Left ventricle myocardium inferior (tissue), 1 donor: ENCODE measurements at regions not wholly inside any gene's neighbourhood (a gene's known extent, or its start where the extent isn't known, plus 50 kb on each side); places are given as distances from the start of the nearest gene placed in this dataset.

Experiments
- DNase-seq: peaks from one replicate; pipeline ENCODE4 v3.0.0-alpha.2; 2020
- H3K27ac ChIP-seq: fragments of 200-600 bp; replicated peaks from 2 replicates; pipeline ENCODE4 v1.8.0; 2021
- H3K27me3 ChIP-seq: fragments of 200-600 bp; 2 replicates; pipeline ENCODE4 v1.8.0; 2021; ENCODE audit warnings: low read depth
- H3K36me3 ChIP-seq: fragments of 200-600 bp; 2 replicates; pipeline ENCODE4 v1.8.0; 2021
- H3K4me1 ChIP-seq: fragments of 200-600 bp; 2 replicates; pipeline ENCODE4 v1.8.0; 2021
- H3K4me3 ChIP-seq: fragments of 200-600 bp; 2 replicates; pipeline ENCODE4 v1.8.0; 2021; ENCODE audit warnings: mild to moderate bottlenecking, moderate library complexity
- H3K9me3 ChIP-seq: fragments of 200-600 bp; replicated peaks from 2 replicates; pipeline ENCODE4 v1.8.0; 2021
- intact Hi-C: fragments of 100-400 bp; cut with micrococcal nuclease; formaldehyde crosslinking; loops from one replicate; pipeline ENCODE4 v1.11.0; 2022
- TF ChIP-seq, protein P1 (sequence below): fragments of 200-600 bp; IDR thresholded peaks from 2 replicates; pipeline ENCODE4 v1.8.0; 2021; ENCODE audit warnings: antibody characterized with exemption, mild to moderate bottlenecking, borderline replicate concordance
- donor health status: DM: no; HTN: yes; CAD: no; lungs with severe emphysema.

DNA sequence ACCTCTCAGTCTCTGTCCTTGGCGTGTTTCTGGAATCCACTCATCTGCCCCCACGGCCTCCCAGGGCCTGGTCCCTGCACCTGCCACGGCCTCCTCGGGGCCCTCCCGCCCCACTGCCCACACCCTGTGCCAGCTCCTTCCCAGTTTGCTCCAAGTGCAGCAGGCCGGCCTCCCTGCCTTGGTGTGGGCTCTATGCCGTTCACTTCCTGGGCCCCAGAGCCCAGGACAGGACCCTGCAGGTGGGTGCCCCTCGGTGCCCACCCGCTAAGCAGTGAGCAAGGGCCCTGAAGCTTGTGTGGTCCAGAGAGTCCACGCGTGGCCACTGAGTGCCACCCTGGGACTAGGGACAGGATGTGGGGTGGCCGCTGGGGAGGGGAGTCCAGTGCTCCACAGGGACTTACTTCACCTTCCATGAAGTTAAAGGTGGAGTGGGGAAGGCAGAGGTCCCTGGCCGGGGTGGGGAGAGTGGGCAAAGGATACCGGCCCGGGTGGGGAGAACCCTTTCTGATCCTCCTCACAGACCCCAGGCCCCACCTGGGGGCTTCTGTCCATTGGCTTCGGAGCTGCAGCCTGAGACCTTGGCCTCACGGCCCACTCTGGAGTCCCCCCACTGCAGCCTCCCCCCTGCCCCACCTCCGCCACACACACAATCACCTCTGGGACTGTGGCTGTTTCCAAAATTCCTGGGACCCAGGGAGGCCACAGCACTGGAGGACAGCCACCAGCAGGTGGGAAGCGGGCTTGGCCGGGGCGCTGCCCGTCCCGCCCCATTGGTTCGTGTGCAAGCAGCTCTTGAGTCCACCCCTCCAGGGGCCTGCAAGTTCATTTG is 60.0 kb upstream of the NKX1-1 start:
- TF ChIP-seq, protein P1, sequence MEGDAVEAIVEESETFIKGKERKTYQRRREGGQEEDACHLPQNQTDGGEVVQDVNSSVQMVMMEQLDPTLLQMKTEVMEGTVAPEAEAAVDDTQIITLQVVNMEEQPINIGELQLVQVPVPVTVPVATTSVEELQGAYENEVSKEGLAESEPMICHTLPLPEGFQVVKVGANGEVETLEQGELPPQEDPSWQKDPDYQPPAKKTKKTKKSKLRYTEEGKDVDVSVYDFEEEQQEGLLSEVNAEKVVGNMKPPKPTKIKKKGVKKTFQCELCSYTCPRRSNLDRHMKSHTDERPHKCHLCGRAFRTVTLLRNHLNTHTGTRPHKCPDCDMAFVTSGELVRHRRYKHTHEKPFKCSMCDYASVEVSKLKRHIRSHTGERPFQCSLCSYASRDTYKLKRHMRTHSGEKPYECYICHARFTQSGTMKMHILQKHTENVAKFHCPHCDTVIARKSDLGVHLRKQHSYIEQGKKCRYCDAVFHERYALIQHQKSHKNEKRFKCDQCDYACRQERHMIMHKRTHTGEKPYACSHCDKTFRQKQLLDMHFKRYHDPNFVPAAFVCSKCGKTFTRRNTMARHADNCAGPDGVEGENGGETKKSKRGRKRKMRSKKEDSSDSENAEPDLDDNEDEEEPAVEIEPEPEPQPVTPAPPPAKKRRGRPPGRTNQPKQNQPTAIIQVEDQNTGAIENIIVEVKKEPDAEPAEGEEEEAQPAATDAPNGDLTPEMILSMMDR: no peak
- Histone ChIP-seq H3K36me3 (no peaks in the 10 kb centered on the region), H3K9me3 (no peaks in the 10 kb centered on the region), H3K4me3 (no peak overlapping the region), H3K27ac (no peak overlapping the region), H3K27me3 (peaks cover 85% of the 10 kb centered on the region), H3K4me1 (no peaks in the 10 kb centered on the region)
- DNase-seq: no peak
- intact Hi-C loops: no loop called here

DNA sequence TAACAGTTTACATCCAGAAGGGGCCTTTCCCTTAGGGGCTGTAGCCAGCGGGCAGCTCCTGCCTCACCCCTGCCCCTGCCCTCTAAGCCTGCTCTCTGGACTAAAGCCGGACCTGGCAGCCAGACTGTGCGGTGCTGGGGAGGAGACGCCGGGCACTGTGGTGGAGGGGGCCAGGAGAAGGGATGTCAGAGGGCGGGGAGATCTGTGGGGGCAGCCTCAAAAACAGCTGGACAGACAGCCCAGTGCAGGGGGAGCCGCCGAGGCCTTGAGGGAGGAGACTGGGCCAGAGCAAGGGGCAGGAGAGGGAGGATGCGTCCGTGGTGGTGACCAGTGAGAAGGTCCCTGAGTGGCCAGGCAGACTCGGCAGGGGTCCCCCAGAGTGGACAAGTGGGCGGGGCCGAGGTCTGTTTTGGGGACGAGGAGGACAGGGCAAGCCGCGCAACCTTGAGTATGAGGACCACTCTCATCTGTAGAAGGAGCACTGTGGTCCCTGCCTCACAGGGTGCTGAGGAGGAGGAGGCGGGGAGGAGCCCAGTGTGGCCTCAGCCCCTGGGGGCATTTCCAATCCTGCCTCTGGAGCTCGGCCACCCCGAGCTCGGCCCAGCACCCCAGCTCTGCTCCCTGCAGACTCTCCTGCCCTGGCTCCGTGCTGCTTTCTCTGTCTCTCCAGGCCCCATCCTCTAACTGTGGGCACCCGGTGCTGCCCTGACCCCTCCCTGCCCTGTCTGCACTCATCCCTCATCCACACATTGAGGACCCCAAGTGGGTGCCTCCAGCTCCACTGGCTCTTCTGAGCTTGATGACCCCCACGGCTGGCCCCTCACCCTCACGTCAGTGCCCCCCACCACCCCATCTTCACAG is 59.2 kb upstream of the NKX1-1 start:
- Histone ChIP-seq H3K36me3 (no peaks in the 10 kb centered on the region), H3K4me1 (no peaks in the 10 kb centered on the region), H3K4me3 (no peak overlapping the region), H3K27me3 (peaks cover 85% of the 10 kb centered on the region), H3K27ac (no peak overlapping the region), H3K9me3 (no peaks in the 10 kb centered on the region)
- TF ChIP-seq, protein P1: no peak
- intact Hi-C loops: no loop called here
- DNase-seq: no peak

DNA sequence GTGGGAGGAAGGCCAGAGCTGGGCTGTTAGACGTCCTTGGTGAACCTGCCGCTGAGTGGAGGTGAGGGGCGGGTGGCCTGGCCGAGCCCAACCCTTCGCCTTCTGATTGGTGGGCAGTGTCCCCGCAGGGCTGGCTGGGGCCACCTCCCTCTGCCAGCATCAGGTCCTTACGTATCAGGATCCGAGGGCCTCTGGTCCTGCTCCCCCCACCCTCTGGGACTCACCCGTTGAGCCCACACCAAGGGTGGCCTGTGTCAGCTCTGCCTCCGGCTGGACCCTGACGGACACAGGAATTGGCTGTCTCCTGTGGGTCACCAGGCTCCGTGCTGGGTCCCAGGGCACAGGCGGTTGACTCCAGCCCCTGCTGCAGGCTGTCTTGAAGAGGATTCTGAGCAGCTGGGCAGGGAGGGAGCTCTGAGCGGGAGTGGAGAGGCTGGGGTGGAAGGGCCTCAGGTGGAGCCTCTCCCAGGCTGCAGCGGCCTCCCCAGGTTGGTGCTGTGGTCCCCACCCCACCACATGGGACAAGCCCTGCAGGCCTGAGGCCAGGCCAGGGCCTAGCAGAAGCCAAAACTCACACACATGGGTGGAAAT is 58.4 kb upstream of the NKX1-1 start:
- Histone ChIP-seq H3K4me3 (no peak overlapping the region), H3K27ac (no peak overlapping the region), H3K4me1 (no peaks in the 10 kb centered on the region), H3K27me3 (peaks cover 85% of the 10 kb centered on the region), H3K9me3 (no peaks in the 10 kb centered on the region), H3K36me3 (no peaks in the 10 kb centered on the region)
- TF ChIP-seq, protein P1: no peak
- no peak for DNase-seq
- intact Hi-C loops: no loop called here

DNA sequence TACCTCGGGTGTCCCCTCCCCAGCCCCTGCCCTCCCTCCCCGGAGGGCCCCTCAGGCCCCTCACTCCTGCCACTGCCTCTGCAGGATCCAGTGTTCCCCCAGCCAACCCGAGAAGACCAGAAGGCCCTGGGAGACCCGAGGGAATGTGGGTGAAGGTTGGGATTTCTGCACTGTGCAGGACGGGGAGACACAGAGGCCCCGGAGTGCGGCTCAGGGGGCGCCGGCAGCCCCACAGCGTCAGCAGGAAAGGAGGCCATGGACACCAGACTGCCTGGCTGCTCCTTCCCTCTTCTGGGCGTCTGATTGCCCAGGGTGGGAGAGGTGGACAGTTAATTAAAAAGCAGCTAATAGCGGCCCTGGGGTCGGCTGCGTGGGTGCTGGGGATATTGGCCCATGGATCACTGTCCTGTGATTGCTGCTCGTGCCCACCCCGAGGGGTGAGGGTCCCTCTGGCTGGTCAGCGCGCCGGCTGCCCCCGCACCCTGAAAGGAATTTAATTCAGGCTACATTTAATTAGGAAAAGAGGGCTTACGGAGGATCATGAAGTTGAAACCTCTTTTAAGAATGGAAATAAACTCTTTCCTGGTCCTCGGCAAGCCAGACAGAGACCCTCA is 57.8 kb upstream of the NKX1-1 start:
- Histone ChIP-seq H3K4me1 (no peaks in the 10 kb centered on the region), H3K4me3 (no peak overlapping the region), H3K9me3 (no peaks in the 10 kb centered on the region), H3K27me3 (peaks cover 85% of the 10 kb centered on the region), H3K36me3 (no peaks in the 10 kb centered on the region), H3K27ac (no peak overlapping the region)
- intact Hi-C loops: no loop called here
- TF ChIP-seq, protein P1: no peak
- no peak for DNase-seq

DNA sequence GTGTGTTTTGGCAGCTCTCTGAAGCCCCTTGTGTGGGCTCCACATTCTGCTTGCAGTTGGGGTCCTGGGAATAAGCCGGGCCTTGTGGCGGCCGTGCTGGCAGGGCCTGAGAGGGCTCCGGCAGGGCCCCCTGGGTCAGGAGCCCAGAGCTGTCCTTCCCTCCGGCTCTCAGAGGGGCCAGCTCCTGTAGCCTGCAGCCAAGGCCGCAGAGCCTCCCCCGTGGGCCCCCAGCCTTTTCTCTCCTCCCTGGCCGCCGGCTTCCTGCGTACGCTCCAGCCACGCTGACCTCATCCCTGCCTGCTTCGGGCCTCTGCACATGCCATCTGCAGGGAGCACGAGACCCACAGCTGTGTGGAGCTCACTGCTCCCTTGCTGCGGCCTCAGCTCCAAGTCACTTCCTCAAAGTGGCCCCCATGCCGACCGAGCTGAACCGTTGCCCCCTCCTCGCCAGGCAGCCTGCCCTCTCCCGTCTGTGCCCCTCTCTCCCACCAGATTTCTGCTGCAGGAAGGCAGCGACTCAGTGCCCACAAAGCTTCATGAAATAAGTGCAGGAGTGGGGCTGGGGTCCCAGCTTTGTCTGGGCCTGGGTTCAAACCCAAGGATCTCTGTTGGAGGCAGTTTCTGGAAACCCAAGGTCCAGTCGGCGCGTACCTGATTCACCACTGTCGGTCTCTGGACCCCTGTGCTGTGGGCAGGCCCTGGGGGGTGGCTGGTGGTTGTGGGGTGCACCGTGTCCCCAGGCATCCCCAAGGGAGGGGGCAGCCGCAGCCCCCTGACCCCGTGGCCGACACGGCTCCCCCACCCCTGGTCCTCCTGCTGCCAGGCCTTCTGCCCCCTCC is 57.1 kb upstream of the NKX1-1 start:
- no peak for DNase-seq
- H3K27me3 ChIP-seq: peaks cover 87% of the 10 kb centered on the region
- intact Hi-C loops: no loop called here

More for the DNA sequence above, 57.1 kb upstream of the NKX1-1 start:
- Histone ChIP-seq H3K4me1 (no peaks in the 10 kb centered on the region), H3K27ac (no peak overlapping the region), H3K9me3 (no peaks in the 10 kb centered on the region), H3K36me3 (no peaks in the 10 kb centered on the region), H3K4me3 (no peak overlapping the region)
- TF ChIP-seq, protein P1: no peak
